GM06990 (cell line): ENCODE measurements at regions not wholly inside any gene's neighbourhood (a gene's known extent, or its start where the extent isn't known, plus 50 kb on each side); places are given as distances from the start of the nearest gene placed in this dataset.

Experiments
- DNase-seq: peaks from one replicate; pipeline ENCODE4 v3.0.0-alpha.2; 2011; ENCODE audit not compliant: insufficient read length; ENCODE audit errors: extremely low read depth
- H3K27me3 ChIP-seq: replicated peaks from 2 replicates; pipeline ENCODE4 v1.6.0; 2011; ENCODE audit warnings: low read length; ENCODE audit not compliant: control insufficient read depth, insufficient read depth
- H3K36me3 ChIP-seq: 2 replicates; pipeline ENCODE4 v1.5.1; 2011; ENCODE audit warnings: low read length; ENCODE audit not compliant: control insufficient read depth, insufficient read depth
- H3K4me3 ChIP-seq: replicated peaks from 2 replicates; pipeline ENCODE4 v1.5.1; 2011; ENCODE audit warnings: low read depth, mild to moderate bottlenecking, control low read depth, low read length
- CTCF ChIP-seq: IDR thresholded peaks from 2 replicates; pipeline ENCODE4 v1.5.1; 2011; ENCODE audit warnings: low read length, control low read depth, mild to moderate bottlenecking, inconsistent platforms; ENCODE audit not compliant: insufficient read depth, poor library complexity, severe bottlenecking

- H3K4me3 ChIP-seq: no peak overlapping the region
- TF ChIP-seq CTCF: no peak
- DNase-seq: no peak
- H3K36me3 ChIP-seq: no peaks in the 10 kb centered on the region
- no peaks in the 10 kb centered on the region; the same call in 1 of the 2 replicates for H3K27me3 ChIP-seq
Observed at GRCh38 chr1:30143517-30143916, 579.9 kb downstream of the MATN1 start.

GRCh38 chr1:30140566-30140965, 582.8 kb downstream of the MATN1 start:
- H3K36me3 ChIP-seq: no peaks in the 10 kb centered on the region
- H3K27me3 ChIP-seq: no peaks in the 10 kb centered on the region; the same call in 1 of the 2 replicates
- no peak overlapping the region for H3K4me3 ChIP-seq
- no peak for TF ChIP-seq CTCF
- DNase-seq: no peak

- DNase-seq: no peak
- no peaks in the 10 kb centered on the region; the same call in 1 of the 2 replicates for H3K27me3 ChIP-seq
- H3K4me3 ChIP-seq: no peak overlapping the region
- TF ChIP-seq CTCF: no peak
- no peaks in the 10 kb centered on the region for H3K36me3 ChIP-seq
Observed at GRCh38 chr1:30138891-30139290, 584.5 kb downstream of the MATN1 start.

- TF ChIP-seq CTCF: no peak
- Histone ChIP-seq H3K27me3 (no peaks in the 10 kb centered on the region; the same call in 1 of the 2 replicates), H3K4me3 (no peak overlapping the region), H3K36me3 (no peaks in the 10 kb centered on the region)
- DNase-seq: no peak
Observed at GRCh38 chr1:30137001-30137400, 586.4 kb downstream of the MATN1 start.

GRCh38 chr1:30135698-30136097, 587.7 kb downstream of the MATN1 start:
- Histone ChIP-seq H3K4me3 (no peak overlapping the region), H3K27me3 (no peaks in the 10 kb centered on the region; the same call in 1 of the 2 replicates), H3K36me3 (no peaks in the 10 kb centered on the region)
- no peak for DNase-seq
- TF ChIP-seq CTCF: no peak
